Lung (tissue), 11 donors: ENCODE measurements at regions not wholly inside any gene's neighbourhood (a gene's known extent, or its start where the extent isn't known, plus 50 kb on each side); places are given as distances from the start of the nearest gene placed in this dataset.

Experiments used
- ATAC-seq: fragments of 200-7000 bp; cut with Tn5 transposase; one replicate; pipeline ENCODE4 v1.9.1; 2020; ENCODE audit warnings: moderate number of reproducible peaks; ENCODE audit not compliant: insufficient read depth, low FRiP score
- DNase-seq, 3 donors: peaks; one replicate each; pipeline ENCODE4 v3.0.0-alpha.2; 2013 to 2017
- H3K27ac ChIP-seq, 2 donors: one replicate each; pipeline ENCODE4 v1.5.1; 2013; ENCODE audit warnings: mild to moderate bottlenecking in 2 of 2, moderate library complexity in 2 of 2, control low read depth in 1 of 2, inconsistent platforms in 1 of 2, low read depth in 1 of 2, low read length in 1 of 2
- H3K27me3 ChIP-seq, 3 donors: one replicate each; pipeline ENCODE4 v1.5.1; 2013; ENCODE audit warnings: low read length in 2 of 3; ENCODE audit not compliant: control insufficient read depth in 3 of 3, insufficient read depth in 3 of 3
- H3K36me3 ChIP-seq, 4 donors: one replicate each; pipeline ENCODE4 v1.5.1; 2013; ENCODE audit warnings: low read length in 4 of 4, mild to moderate bottlenecking in 1 of 4, moderate library complexity in 1 of 4; ENCODE audit not compliant: control insufficient read depth in 4 of 4, insufficient read depth in 4 of 4
- H3K4me1 ChIP-seq, 5 donors: one replicate each; pipeline ENCODE4 v1.5.1; 2013; ENCODE audit warnings: low read length in 5 of 5, mild to moderate bottlenecking in 2 of 5, moderate library complexity in 1 of 5; ENCODE audit not compliant: control insufficient read depth in 5 of 5, insufficient read depth in 5 of 5
- H3K4me3 ChIP-seq: one replicate; pipeline ENCODE4 v1.5.1; 2013; ENCODE audit warnings: mild to moderate bottlenecking, control low read depth, moderate library complexity
- H3K9ac ChIP-seq, 2 donors: one replicate each; pipeline ENCODE4 v1.5.1; 2013; ENCODE audit warnings: low read length in 2 of 2, control low read depth in 1 of 2; ENCODE audit not compliant: insufficient read depth in 1 of 2
- H3K9me3 ChIP-seq, 4 donors: one replicate each; pipeline ENCODE4 v1.5.1; 2013; ENCODE audit warnings: low read length in 3 of 4, mild to moderate bottlenecking in 1 of 4, moderate library complexity in 1 of 4; ENCODE audit not compliant: control insufficient read depth in 4 of 4, insufficient read depth in 3 of 4
- WGBS, 2 donors: extraction: QIAGEN DNeasy Blood & Tissue Kit; methylation state at CpG; one replicate each; pipeline ENCODE4 v1.1.7; 2013; 5-methylcytosine and 5-hydroxymethylcytosine counted together
- TF ChIP-seq, protein P1 (sequence below): IDR thresholded peaks from 2 replicates; pipeline ENCODE4 v1.5.1; 2012; ENCODE audit warnings: mild to moderate bottlenecking; ENCODE audit errors: control extremely low read depth, extremely low read depth
- donor health status: control.
- donor health status: control.
- donor health status: Bipolar disorder and iron deficiency.
- donor health status: healthy.
- donor health status: DM: yes; HTN: yes; CAD: no.

DNA sequence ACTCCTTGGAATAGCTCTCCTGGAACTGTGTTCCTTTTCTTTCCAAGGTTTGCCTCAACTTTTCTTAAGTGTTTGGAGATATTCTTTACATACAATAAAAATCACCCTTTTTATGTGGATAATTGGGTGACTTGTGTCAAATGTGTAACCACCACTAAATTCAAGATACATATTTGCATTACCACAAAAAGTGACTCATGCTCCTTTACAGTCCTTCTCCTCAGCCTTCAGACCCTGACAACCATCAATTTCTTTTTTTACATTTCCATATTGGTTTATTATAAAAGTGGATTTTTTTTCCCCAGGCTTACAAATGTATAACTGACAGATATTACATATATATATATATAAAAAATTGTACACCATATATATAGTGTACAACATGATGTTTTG, 372.0 kb upstream of the KCNN2 start:
- TF ChIP-seq, protein P1, sequence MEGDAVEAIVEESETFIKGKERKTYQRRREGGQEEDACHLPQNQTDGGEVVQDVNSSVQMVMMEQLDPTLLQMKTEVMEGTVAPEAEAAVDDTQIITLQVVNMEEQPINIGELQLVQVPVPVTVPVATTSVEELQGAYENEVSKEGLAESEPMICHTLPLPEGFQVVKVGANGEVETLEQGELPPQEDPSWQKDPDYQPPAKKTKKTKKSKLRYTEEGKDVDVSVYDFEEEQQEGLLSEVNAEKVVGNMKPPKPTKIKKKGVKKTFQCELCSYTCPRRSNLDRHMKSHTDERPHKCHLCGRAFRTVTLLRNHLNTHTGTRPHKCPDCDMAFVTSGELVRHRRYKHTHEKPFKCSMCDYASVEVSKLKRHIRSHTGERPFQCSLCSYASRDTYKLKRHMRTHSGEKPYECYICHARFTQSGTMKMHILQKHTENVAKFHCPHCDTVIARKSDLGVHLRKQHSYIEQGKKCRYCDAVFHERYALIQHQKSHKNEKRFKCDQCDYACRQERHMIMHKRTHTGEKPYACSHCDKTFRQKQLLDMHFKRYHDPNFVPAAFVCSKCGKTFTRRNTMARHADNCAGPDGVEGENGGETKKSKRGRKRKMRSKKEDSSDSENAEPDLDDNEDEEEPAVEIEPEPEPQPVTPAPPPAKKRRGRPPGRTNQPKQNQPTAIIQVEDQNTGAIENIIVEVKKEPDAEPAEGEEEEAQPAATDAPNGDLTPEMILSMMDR, result no peak
- H3K9me3 ChIP-seq, result no peaks in the 10 kb centered on the region

DNA sequence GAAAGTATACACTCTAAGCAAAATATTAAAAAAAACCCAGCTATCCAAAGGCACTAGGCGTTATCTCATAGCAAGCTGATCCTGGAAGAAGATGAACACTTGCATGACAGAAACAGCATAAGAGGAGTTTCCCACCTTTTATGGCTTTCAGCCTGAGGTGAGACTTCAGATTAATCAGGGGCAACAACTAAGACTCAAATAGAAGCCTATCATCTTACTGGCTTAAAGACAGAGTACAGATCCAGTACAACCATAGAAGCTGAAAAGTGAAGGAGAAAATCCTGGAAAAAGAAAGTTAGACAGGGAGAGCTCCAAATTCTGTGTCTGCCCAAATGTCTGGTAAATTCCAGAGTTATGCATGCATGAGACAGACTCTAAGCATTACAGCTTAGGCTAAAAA, 360.8 kb upstream of the KCNN2 start:
- no peak for ATAC-seq
- no peaks in the 10 kb centered on the region for H3K9me3 ChIP-seq
- H3K9ac ChIP-seq, result no peak overlapping the region
- TF ChIP-seq, protein P1, result no peak
- H3K4me1 ChIP-seq, result no peaks in the 10 kb centered on the region
- WGBS, 2 donors, result 0 to 48% methylated on average over 1 of the region's 1 CpG
- H3K27ac ChIP-seq, result no peak overlapping the region
- H3K36me3 ChIP-seq, result no peaks in the 10 kb centered on the region
- no peaks in the 10 kb centered on the region for H3K27me3 ChIP-seq
- DNase-seq, result no peak
- H3K4me3 ChIP-seq, result no peak overlapping the region

More for the DNA sequence above, 372.0 kb upstream of the KCNN2 start:
- DNase-seq (no peak), ATAC-seq (no peak)
- Histone ChIP-seq H3K27me3 (no peaks in the 10 kb centered on the region), H3K4me1 (no peaks in the 10 kb centered on the region), H3K4me3 (no peak overlapping the region), H3K9ac (no peak overlapping the region), H3K27ac (no peak overlapping the region), H3K36me3 (no peaks in the 10 kb centered on the region)

DNA sequence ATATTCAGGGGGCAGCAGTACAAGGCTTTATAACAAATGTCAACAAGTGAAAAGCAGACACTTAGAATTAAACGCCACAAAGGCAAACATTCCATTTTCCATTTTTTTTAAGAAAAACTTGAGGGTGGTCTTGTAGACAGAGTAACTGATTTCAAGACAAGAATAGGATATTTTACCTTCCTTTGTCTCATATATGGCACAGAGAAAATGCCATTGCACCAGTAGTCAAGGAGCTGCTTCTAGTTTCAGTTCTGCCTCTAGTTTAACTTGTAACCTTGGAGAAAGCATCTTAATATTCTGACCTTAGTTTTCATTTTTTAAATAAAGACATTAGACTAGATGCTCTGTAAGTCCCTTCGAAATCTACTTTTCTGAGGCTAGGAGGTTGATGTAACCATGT, 355.3 kb upstream of the KCNN2 start:
- Histone ChIP-seq H3K36me3 (no peaks in the 10 kb centered on the region), H3K9me3 (no peaks in the 10 kb centered on the region), H3K27ac (no peak overlapping the region), H3K4me1 (no peaks in the 10 kb centered on the region), H3K4me3 (no peak overlapping the region), H3K9ac (no peak overlapping the region), H3K27me3 (no peaks in the 10 kb centered on the region)
- 40 to 66% methylated on average over 2 of the region's 2 CpGs for WGBS, 2 donors
- DNase-seq (no peak), ATAC-seq (no peak)
- TF ChIP-seq, protein P1, result no peak

DNA sequence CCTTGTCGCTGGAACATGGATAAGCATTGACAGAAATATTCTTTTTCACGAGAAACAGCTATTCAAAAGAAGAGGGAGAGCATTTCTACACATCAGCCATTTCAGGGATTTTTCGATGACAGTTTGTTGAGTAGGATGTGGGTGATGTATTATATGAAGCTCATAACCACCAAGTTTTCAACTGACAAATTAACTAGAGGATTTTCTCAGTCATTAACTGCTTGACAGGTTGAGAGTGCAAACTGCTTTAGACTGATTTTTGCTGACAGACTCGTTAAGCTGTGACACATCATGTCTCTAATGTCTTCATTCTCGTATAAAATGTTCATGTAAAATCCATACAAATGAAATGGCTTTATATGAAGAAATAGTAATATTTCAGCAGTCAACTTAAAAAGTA, 354.2 kb upstream of the KCNN2 start:
- Histone ChIP-seq H3K36me3 (no peaks in the 10 kb centered on the region), H3K9me3 (no peaks in the 10 kb centered on the region), H3K4me1 (no peaks in the 10 kb centered on the region), H3K9ac (no peak overlapping the region), H3K4me3 (no peak overlapping the region), H3K27ac (no peak overlapping the region), H3K27me3 (no peaks in the 10 kb centered on the region)
- WGBS, 2 donors, result 86% methylated on average over 5 of the region's 5 CpGs
- DNase-seq (no peak), ATAC-seq (no peak)
- TF ChIP-seq, protein P1, result no peak
